Fibroblast of mammary gland (primary cell): ENCODE measurements at regions not wholly inside any gene's neighbourhood (a gene's known extent, or its start where the extent isn't known, plus 50 kb on each side); places are given as distances from the start of the nearest gene placed in this dataset.
"Not testable (repeated sequence)": the region's sequence is repeated elsewhere in the genome, so short reads cannot be mapped to it uniquely, and the experiment has no call there.

ENCODE experiments used
- DNase-seq: peaks from one replicate; pipeline ENCODE4 v3.0.0-alpha.2; 2010; ENCODE audit warnings: low read depth
- H3K4me3 ChIP-seq: 2 replicates; pipeline ENCODE4 v1.5.1; 2011; ENCODE audit warnings: low read depth, mild to moderate bottlenecking, low read length, moderate library complexity; ENCODE audit not compliant: control insufficient read depth
- TF ChIP-seq, protein P1 (sequence below): conservative IDR thresholded peaks from 2 replicates; pipeline ENCODE4 v1.5.1; 2011; ENCODE audit warnings: low read depth, low read length, inconsistent platforms; ENCODE audit not compliant: control insufficient read depth, insufficient read depth

DNA sequence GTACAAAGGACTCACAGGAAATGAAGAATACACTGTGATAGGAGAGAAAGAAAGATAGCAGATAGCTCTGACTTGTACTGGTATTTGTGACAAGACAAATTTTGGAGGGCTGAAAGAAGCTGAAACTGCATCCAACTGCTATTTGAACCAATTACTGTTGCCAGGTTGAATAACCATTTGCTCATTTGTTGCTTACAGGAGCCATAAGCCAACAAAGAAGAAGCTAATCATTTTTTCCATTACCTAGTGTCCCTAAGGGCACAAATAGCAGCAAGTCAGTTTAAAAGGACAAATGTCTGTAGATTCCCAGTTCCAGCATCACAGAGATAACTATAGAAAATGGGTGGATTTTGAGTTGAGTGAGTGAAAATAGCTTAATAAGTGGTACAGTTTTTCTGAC, 376.9 kb upstream of the ARPP21 start:
- TF ChIP-seq, protein P1, sequence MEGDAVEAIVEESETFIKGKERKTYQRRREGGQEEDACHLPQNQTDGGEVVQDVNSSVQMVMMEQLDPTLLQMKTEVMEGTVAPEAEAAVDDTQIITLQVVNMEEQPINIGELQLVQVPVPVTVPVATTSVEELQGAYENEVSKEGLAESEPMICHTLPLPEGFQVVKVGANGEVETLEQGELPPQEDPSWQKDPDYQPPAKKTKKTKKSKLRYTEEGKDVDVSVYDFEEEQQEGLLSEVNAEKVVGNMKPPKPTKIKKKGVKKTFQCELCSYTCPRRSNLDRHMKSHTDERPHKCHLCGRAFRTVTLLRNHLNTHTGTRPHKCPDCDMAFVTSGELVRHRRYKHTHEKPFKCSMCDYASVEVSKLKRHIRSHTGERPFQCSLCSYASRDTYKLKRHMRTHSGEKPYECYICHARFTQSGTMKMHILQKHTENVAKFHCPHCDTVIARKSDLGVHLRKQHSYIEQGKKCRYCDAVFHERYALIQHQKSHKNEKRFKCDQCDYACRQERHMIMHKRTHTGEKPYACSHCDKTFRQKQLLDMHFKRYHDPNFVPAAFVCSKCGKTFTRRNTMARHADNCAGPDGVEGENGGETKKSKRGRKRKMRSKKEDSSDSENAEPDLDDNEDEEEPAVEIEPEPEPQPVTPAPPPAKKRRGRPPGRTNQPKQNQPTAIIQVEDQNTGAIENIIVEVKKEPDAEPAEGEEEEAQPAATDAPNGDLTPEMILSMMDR, result no peak
- H3K4me3 ChIP-seq, result no peak overlapping the region
- no peak for DNase-seq

DNA sequence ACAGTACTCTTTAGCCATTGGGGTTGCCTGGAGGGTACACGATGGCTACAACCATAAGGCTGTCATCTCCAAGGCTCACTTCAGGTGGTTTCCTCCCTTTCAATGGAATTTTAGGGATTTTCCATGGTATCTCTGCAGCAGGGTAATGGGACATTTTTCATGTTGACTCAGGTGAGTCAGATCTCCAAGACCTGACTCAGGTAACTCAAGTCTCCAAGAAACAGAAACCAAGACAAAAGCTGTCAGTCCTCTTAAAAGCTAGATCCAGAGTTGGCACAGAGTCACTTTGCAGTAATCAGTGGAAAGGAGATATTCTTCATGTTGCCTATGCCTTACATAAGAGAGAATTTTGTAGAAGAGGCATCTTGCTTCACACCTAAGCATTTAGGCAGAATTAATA, 375.8 kb upstream of the ARPP21 start:
- DNase-seq, result no peak
- no peak overlapping the region for H3K4me3 ChIP-seq
- TF ChIP-seq, protein P1, result no peak

DNA sequence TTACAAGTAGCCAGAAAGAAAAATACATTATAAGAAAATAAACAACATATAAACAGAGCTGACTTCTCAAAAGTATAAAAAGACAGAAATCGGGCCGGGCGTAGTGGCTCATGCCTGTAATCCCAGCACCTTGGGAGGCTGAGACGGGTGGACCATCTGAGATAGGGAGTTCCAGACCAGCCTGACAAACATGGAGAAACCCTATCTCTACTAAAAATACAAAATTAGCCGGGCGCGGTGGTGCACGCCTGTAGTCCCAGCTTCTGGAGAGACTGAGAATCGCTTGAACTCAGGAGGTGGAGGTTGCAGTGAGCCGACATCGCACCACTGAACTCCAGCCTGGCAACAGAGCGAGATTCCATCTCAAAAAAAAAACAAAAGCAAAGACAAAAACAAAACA, 373.3 kb upstream of the ARPP21 start:
- H3K4me3 ChIP-seq, DNase-seq: not testable (repeated sequence)

DNA sequence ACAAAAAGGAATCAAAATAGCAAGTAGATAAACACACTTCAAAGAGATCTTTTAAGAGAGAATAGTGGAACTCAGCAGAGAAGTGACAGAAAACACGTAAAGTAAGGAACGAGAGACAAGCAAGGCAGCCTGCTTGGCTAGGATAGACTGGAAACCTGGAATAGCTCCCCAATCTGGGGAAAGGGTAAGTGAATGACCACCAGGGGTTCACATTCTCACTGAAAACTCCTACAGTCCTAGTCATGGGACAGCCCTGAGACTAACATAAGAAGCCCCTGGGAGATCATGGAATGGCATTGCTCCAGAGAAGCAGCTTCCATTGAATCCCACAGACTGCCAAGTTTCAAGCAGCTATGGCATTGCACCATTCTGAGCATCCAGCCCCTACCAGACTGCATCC, 363.6 kb upstream of the ARPP21 start:
- no peak for DNase-seq
- TF ChIP-seq, protein P1, result no peak
- H3K4me3 ChIP-seq, result no peak overlapping the region

DNA sequence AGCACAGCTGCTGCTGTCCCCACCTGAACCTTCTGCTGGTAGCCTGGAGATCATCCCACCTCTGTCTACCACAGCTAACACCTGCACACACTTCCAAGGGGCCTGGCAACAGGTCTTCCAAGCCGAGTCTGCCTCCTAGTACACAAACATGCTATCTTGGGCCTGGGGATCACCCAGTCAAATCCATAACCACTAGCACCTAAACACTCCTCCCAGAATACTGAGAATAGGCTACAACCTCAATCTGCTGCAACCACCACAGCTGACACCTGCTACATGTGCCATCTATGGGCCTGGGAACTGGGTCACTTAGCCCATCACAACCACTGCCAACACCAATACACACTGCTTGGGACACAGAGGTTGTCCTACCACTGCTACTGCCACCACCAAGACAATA, 362.8 kb upstream of the ARPP21 start:
- no peak for DNase-seq
- H3K4me3 ChIP-seq, result no peak overlapping the region
- TF ChIP-seq, protein P1, result no peak

DNA sequence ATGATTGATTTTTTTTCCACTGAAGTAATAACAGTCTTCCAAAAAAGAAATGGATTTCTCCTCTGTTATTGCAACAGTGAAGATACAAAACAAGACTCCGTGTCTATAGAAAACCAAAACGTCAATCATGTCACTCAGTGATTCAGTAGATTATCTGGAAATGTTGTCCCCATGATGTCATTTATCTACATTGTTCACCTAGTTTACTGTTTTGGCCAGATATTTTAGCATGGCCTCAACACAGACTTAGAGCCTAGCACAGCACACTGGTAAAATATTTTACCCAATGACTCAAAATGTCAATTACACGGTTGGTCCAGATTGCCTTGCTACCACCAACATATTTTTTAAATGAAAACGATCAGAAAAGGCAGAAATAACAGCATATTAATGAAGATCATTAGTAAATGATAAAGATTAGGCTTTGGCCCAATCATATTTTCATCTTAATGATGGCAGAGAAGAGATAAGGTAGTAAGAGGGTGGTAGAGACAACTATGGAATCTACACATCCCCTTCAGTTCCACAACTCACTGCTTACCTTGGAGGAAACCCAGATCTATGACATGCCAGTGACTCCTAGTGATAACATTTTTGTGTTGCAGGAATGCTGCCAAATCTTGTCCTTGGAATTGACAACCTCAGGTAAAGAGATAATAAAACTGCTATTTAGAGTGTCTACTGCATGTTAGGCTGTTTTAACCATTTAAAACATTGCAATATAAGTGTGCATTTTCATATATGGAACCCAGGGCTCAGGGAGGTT, 347.7 kb upstream of the ARPP21 start:
- H3K4me3 ChIP-seq, result no peak overlapping the region
- no peak for DNase-seq
- TF ChIP-seq, protein P1, result no peak

DNA sequence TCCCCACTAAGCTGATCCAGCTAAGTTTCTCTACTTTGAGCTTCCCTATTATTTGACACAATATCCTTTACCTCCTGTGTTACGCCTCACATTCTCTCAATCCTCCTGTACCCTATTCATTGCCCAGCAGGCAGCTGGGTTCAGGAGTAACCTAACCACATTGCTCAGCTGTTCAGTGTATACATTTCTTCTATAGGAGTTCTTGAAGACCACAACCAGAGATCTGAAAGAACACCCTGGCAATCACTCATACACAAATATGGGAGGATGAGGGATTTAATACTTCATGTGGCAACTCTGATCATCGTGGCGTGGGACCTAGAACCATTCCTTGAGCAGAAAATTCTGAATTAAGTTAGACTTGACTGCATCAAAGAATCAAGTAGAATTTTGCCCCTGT, 346.8 kb upstream of the ARPP21 start:
- TF ChIP-seq, protein P1, result no peak
- no peak for DNase-seq
- no peak overlapping the region for H3K4me3 ChIP-seq
